GM23338 (cell line): ENCODE measurements at regions not wholly inside any gene's neighbourhood (a gene's known extent, or its start where the extent isn't known, plus 50 kb on each side); places are given as distances from the start of the nearest gene placed in this dataset.

ENCODE experiments used
- CTCF ChIP-seq, 2 experiments: fragments of 200-600 bp in 1 of 2; sonication (generic) in 1 of 2; conservative IDR thresholded peaks; 2 replicates each; pipeline versions ENCODE4 v1.5.1 to v1.6.1; 2016 to 2017; ENCODE audit warnings: antibody characterized with exemption in 2 of 2, low read depth in 2 of 2, mild to moderate bottlenecking in 2 of 2, moderate library complexity in 1 of 2
- EZH2 ChIP-seq: fragments of 200-600 bp; sonication (generic); IDR thresholded peaks from one replicate; pipeline ENCODE4 v1.8.0; 2017; ENCODE audit warnings: antibody characterized with exemption, mild to moderate bottlenecking, low read depth; ENCODE audit not compliant: unreplicated experiment
- EZH2phosphoT487 ChIP-seq: fragments of 200-600 bp; sonication (generic); IDR thresholded peaks from one replicate; pipeline ENCODE4 v1.8.1; 2018; ENCODE audit warnings: antibody characterized with exemption; ENCODE audit not compliant: unreplicated experiment
- NANOG ChIP-seq: IDR thresholded peaks from 2 replicates; pipeline ENCODE4 v1.6.1; 2016; ENCODE audit warnings: antibody characterized with exemption, borderline replicate concordance
- POLR2AphosphoS5 ChIP-seq: IDR thresholded peaks from 2 replicates; pipeline ENCODE4 v1.6.1; 2016; ENCODE audit warnings: antibody characterized with exemption, low read depth
- ZNF114 ChIP-seq: fragments of 250-450 bp; sonication (Bioruptor Pico); IDR thresholded peaks from 2 replicates; pipeline ENCODE4 v1.5.0; 2020; ENCODE audit warnings: mild to moderate bottlenecking, moderate library complexity

GRCh38 chr11:29281271-29281777 is 735.5 kb downstream of the KCNA4 start:
- TF ChIP-seq EZH2 (no peak), CTCF (conservative IDR thresholded peaks at IDR 0.05; ENCODE audit: low read depth in 2 of 2) (no peak), EZH2phosphoT487 (no peak), POLR2AphosphoS5 (no peak), NANOG (no peak), ZNF114 (CRISPR knock-in tag) (no peak)
